GM19023 (cell line): ENCODE measurements at regions not wholly inside any gene's neighbourhood (a gene's known extent, or its start where the extent isn't known, plus 50 kb on each side); places are given as distances from the start of the nearest gene placed in this dataset.

ENCODE experiments used
- ATAC-seq: cut with Tn5 transposase; IDR thresholded peaks from one replicate; pipeline ENCODE4 v1.9.1; 2021; ENCODE audit warnings: mild to moderate bottlenecking, moderate library complexity; ENCODE audit not compliant: unreplicated experiment

- no peak for ATAC-seq
Measured at GRCh38 chr9:16223074-16223871, 647.2 kb downstream of the BNC2 start.

DNA sequence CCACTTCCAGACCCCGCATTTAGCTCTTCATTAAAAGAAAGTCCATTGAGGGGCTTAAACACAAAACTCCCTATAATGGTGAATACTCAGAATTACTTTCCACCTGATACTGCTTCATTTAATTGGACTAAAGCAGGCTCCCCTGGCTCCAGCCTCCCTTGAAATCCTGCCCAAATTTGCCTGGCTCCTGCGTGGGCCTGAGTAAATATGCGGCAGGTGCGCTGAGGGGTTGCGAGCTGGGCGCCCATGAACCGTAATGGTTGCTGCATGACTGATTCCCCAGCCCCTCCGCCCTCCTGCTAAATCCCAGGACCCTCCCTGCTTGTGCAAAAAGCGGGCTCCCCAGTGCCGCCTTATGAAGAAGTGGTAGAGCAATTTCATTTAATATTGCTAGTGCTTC, 639.7 kb downstream of the BNC2 start:
- no peak for ATAC-seq

DNA sequence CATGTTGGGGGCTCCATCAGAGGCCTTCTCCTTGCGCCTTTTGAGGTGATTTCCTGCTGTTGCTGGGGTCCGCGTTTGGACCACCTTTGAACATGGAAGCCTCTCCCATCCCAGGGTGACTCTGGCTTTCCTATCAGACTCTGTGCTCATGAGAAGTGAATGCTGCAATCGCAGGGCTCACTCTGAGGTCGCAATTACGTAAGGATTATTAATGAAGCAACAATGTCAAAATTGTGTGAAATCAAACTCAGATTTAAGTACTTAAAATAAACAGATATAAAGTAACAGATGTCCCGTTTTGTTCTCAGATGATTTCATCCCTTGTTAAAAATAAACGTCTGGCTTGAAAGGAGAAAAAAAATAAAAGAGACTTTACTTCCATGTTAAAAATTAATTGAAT, 634.2 kb downstream of the BNC2 start:
- ATAC-seq: no peak

GRCh38 chr9:16236882-16237281, 633.6 kb downstream of the BNC2 start:
- ATAC-seq: no peak

- no peak for ATAC-seq
Measured at GRCh38 chr9:16238623-16239138, 631.8 kb downstream of the BNC2 start.

- ATAC-seq: no peak
Measured at GRCh38 chr9:16241231-16241630, 629.2 kb downstream of the BNC2 start.

DNA sequence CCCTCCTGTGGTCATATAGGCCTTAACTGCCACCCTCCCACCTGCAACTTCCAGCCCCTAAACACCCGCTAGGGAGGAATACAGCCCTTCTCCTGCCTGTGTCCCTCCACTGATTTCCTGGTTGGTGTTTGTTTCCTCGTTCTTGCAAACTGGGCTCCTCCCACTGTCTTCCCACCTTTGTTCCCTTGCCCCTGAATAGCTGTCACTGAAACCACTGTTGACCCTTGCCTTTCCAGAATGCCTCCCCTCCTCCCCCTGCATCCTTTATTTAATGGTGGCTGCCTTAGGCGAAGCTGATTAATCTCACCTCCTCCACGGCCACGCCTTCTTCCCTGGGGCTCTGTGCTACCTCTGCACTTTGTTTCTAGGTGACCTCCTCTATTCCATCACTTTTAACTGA, 626.7 kb downstream of the BNC2 start:
- no peak for ATAC-seq

- ATAC-seq: no peak
Measured at GRCh38 chr9:16245756-16246440, 624.6 kb downstream of the BNC2 start.

- no peak for ATAC-seq
Measured at GRCh38 chr9:16246785-16247184, 623.7 kb downstream of the BNC2 start.

GRCh38 chr9:16247188-16247875, 623.1 kb downstream of the BNC2 start:
- ATAC-seq: no peak

- ATAC-seq: no peak
Measured at GRCh38 chr9:16248822-16249221, 621.6 kb downstream of the BNC2 start.

GRCh38 chr9:16252616-16253015, 617.9 kb downstream of the BNC2 start:
- no peak for ATAC-seq

DNA sequence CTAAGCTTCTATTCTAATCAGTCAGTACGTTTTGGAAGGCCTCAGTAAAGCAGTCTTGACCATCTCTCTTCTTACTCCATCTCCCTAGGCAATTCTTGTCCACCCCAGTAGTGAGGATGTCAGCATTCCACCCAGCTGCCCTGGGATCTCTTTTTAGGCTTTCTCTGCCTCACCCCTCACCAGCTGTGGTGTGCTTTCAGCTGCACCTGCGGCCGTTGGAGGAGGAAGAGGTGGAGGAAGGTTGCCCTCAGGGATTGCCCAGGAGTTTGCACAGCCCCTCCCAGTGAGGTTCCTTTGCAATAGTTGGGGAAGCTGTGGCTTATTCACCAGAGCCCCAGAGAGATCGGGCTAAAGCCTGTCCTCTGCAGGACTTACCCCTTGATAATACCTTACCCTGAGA, 615.8 kb downstream of the BNC2 start:
- ATAC-seq: no peak

DNA sequence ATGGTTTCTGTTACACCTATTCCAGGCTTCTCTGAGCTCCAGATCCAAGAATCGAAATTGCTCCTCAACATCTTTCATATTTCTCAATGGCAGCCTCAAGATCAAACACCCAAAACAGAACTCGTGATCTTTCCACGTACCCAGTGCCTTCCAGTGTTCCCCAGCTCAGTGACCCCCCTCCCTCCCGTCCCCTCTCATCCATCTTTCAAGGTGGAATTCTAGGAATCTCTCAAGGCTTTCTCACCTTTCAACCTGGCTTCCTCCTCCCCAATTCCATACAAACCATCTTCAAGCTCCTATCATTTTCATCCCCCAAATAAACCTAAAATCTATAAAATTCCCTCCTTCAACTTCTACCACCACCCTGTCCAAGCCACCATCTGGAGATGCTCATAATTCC, 615.3 kb downstream of the BNC2 start:
- no peak for ATAC-seq

DNA sequence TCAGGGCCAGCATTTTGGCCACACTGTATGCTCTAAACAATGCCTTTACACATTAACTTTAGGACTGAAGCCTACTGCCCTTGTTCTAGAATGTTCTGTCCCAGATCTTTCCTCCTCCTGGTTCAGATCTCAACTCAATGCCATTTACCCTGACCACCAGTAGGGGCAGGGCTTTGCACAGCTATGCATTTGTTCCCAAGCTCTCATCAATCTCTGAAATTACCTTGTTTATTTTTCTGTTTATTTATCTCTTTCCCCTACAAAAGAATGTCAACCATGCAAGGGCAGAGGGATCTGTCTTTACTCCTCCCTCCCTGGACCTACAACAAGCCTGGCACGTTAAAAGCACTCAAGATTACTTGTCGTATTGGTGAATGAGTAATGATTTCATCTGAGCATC, 612.9 kb downstream of the BNC2 start:
- no peak for ATAC-seq

- no peak for ATAC-seq
Measured at GRCh38 chr9:16258191-16258590, 612.3 kb downstream of the BNC2 start.

DNA sequence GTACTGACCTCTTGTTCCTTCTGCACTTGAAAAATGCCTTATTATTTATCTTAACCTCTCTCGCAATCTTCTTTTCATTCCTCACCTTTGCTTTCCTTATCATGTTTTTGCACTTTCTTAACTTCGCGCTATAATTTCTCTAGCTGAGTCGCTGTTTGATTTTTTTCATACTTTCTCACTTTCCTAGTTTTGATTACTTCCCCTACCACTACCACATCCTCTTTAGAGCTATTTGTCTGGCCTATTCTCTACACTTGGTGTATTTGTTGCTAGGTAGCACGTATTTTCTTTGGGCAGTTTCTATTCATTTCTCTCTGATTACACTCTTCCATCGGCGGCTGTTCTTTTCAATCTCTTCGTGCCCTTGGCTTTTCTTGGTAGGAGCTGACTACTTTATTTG, 611.8 kb downstream of the BNC2 start:
- no peak for ATAC-seq

DNA sequence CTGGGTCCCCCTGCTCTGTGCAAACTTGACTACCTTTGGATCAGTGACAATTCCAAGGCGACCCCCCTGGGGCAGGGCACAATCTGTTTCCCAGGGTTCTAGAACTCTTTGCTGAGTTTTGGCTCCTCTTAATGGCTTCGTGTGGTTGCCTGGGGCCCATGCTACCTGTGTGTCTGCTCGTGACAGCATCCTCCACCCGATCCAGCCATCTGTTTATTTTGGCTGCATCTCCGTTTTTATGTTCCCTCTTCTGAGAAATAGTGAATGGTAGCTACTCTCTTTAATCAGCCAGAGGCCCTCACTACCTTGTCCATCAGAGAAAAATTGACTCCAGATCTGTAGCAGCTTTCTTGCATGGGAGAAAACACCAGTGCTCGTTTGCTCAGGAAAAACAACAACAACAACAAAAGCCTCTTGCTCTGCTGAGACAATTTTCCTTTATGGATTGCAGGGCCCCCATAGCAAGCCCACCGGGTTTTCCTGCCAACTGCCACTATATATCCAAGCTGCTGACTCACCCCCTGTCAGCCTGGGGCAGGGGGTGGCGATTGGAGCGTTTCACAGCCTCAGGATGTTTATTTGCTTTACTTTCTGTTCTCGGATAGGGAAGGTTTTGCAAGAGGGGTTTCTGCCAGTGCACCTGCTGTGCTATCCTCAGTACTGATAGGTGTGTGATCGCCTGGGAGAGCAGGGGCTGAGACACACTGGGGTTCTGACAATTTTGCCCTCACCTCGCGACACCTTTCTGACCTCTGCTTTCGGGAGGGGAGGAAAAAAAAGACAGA, 607.8 kb downstream of the BNC2 start:
- no peak for ATAC-seq

DNA sequence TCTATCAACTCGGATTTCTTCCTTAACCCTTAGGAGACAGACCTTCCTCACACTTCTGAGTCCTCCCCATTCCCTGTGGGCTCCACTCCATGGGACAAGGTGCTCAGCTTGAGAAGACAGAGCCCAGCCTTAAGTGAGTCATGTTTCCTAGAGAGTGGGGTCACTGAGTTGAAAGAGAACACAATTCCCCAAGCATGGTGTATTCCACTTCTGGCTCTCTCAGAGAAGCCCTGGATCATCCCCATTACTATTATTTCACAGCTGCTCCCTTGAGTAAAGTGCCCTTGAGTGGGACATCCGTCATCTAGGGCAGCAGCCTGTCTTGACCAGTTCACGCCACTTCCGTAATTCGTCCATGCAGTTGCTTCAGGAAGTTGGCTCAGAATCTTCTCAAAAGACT, 604.8 kb downstream of the BNC2 start:
- ATAC-seq: no peak

GRCh38 chr9:16266648-16267276, 603.7 kb downstream of the BNC2 start:
- no peak for ATAC-seq
